GM23248 (cell line): ENCODE measurements at regions not wholly inside any gene's neighbourhood (a gene's known extent, or its start where the extent isn't known, plus 50 kb on each side); places are given as distances from the start of the nearest gene placed in this dataset.
A peak's percentile ranks its signal among the peaks of the same experiment; 100 is the strongest.
"Not testable (repeated sequence)": the region's sequence is repeated elsewhere in the genome, so short reads cannot be mapped to it uniquely, and the experiment has no call there.

Experiments
- DNase-seq: peaks from one replicate; pipeline ENCODE4 v3.0.0-alpha.2; 2015
- H2AFZ ChIP-seq: fragments of 200-600 bp; sonication (generic); 2 replicates; pipeline ENCODE4 v1.6.1; 2016; ENCODE audit warnings: antibody characterized with exemption
- H3F3A ChIP-seq: fragments of 200-600 bp; sonication (generic); 2 replicates; pipeline ENCODE4 v1.6.1; 2016; ENCODE audit warnings: mild to moderate bottlenecking, antibody characterized with exemption, mixed run types; ENCODE audit not compliant: insufficient read depth
- H3K27ac ChIP-seq: fragments of 200-600 bp; sonication (generic); 2 replicates; pipeline ENCODE4 v1.5.1; 2016; ENCODE audit warnings: mild to moderate bottlenecking
- H3K27me3 ChIP-seq: fragments of 200-600 bp; sonication (generic); replicated peaks from 2 replicates; pipeline ENCODE4 v1.6.1; 2016; ENCODE audit warnings: mild to moderate bottlenecking; ENCODE audit not compliant: insufficient read depth
- H3K36me3 ChIP-seq: fragments of 200-600 bp; sonication (generic); 2 replicates; pipeline ENCODE4 v1.6.1; 2016; ENCODE audit warnings: low read depth, mild to moderate bottlenecking
- H3K4me1 ChIP-seq: fragments of 200-600 bp; sonication (generic); 2 replicates; pipeline ENCODE4 v1.6.1; 2016; ENCODE audit warnings: mild to moderate bottlenecking; ENCODE audit not compliant: insufficient read depth
- H3K4me2 ChIP-seq: fragments of 200-600 bp; sonication (generic); one replicate; pipeline ENCODE4 v1.6.1; 2016; ENCODE audit warnings: mild to moderate bottlenecking; ENCODE audit not compliant: unreplicated experiment
- H3K4me3 ChIP-seq: fragments of 200-600 bp; sonication (generic); 2 replicates; pipeline ENCODE4 v1.5.1; 2016; ENCODE audit warnings: mild to moderate bottlenecking
- H3K79me2 ChIP-seq: fragments of 200-600 bp; sonication (generic); 2 replicates; pipeline ENCODE4 v1.6.1; 2016; ENCODE audit warnings: mild to moderate bottlenecking; ENCODE audit not compliant: insufficient read depth
- H3K9ac ChIP-seq: fragments of 200-600 bp; sonication (generic); 2 replicates; pipeline ENCODE4 v1.6.1; 2016; ENCODE audit warnings: mild to moderate bottlenecking
- H3K9me2 ChIP-seq: fragments of 200-600 bp; sonication (generic); 2 replicates; pipeline ENCODE4 v1.6.1; 2016; ENCODE audit warnings: mixed run types, mild to moderate bottlenecking, moderate library complexity; ENCODE audit not compliant: insufficient read depth
- H3K9me3 ChIP-seq: fragments of 200-600 bp; sonication (generic); one replicate; pipeline ENCODE4 v1.6.1; 2017; ENCODE audit warnings: low read depth
- H4K20me1 ChIP-seq: fragments of 200-600 bp; sonication (generic); 2 replicates; pipeline ENCODE4 v1.6.0; 2016; ENCODE audit not compliant: insufficient read depth
- EZH2 ChIP-seq: fragments of 200-600 bp; sonication (generic); IDR thresholded peaks from 2 replicates; pipeline ENCODE4 v1.6.1; 2018; ENCODE audit warnings: antibody characterized with exemption, mild to moderate bottlenecking; ENCODE audit not compliant: insufficient read depth, poor library complexity, severe bottlenecking
- EZH2phosphoT487 ChIP-seq: fragments of 200-600 bp; sonication (generic); IDR thresholded peaks from 2 replicates; pipeline ENCODE4 v1.6.1; 2018; ENCODE audit warnings: antibody characterized with exemption, moderate library complexity, mild to moderate bottlenecking, low read depth; ENCODE audit not compliant: insufficient read depth
- WGBS, 2 experiments: methylation state at CpG; one replicate each; pipeline ENCODE4 v1.1.6; 2015 to 2017; ENCODE audit warnings: low lambda C conversion rate in 2 of 2, low coverage in 1 of 2; ENCODE audit errors: missing lambda C conversion rate in 2 of 2; 5-methylcytosine and 5-hydroxymethylcytosine counted together
- in situ Hi-C: fragments of 300-500 bp; cut with MboI; formaldehyde crosslinking; loops from 2 replicates; pipeline ENCODE4 v1.15.0; 2020

- TF ChIP-seq EZH2 = no peak
- TF ChIP-seq EZH2phosphoT487 = no peak
- no peaks in the 10 kb centered on the region for H3F3A ChIP-seq
- no peaks in the 10 kb centered on the region for H3K9me2 ChIP-seq
- no peak overlapping the region for H3K4me2 ChIP-seq
- 53 to 58% methylated on average over 9 of the region's 9 CpGs for WGBS, 2 experiments
- H3K27me3 ChIP-seq = peaks cover 71% of the 10 kb centered on the region
- H2AFZ ChIP-seq = no peak overlapping the region
- no peak overlapping the region for H3K27ac ChIP-seq
- no peaks in the 10 kb centered on the region for H3K9me3 ChIP-seq
- no peaks in the 10 kb centered on the region for H4K20me1 ChIP-seq
- H3K4me3 ChIP-seq = no peak overlapping the region
- no peaks in the 10 kb centered on the region for H3K4me1 ChIP-seq
- no peak overlapping the region for H3K9ac ChIP-seq
- no peaks in the 10 kb centered on the region for H3K36me3 ChIP-seq
- in situ Hi-C loops = no loop called here
- H3K79me2 ChIP-seq = no peaks in the 10 kb centered on the region
- DNase-seq = peak; percentile 31
Measured at GRCh38 chr3:193962986-193963685, 172.8 kb upstream of the HES1 start.

DNA sequence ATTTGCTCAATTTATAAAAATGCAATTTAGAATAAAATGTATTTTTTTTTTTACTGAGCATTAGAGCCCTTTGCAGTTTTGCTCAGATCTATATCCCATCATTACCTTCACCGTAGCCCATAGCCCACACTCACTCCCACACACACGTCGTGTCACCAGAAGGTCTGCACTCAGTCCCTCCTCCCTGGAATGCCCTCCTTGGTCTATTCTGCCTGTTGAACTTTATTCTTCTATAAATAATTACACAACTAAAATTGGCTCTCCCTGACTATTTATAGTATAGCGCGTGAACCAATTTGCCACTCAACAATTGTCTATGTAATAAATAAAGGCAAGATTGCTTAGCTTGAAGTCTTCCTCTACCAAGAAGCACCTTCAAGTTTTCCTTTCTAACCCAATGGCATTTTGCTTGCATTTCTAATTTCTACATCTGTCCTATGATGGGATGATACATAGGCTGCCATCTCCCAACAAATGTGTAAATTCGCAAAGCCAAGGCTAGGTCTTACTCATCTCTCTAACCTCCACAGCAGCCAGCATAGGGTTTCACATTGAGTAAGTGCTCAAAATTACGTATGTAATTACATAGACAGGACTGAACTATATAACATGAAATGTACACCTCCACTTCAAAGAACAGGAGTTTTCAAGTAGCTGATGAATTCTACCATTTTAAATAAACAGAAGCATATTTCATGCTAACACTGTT is 172.0 kb upstream of the HES1 start:
- Histone ChIP-seq H3K36me3 (no peaks in the 10 kb centered on the region), H3F3A (no peaks in the 10 kb centered on the region), H3K27me3 (peaks cover 64% of the 10 kb centered on the region), H3K9ac (no peak overlapping the region), H3K4me3 (no peak overlapping the region), H3K9me2 (no peaks in the 10 kb centered on the region), H3K4me1 (no peaks in the 10 kb centered on the region), H3K9me3 (no peaks in the 10 kb centered on the region), H2AFZ (no peak overlapping the region), H3K79me2 (no peaks in the 10 kb centered on the region), H4K20me1 (no peaks in the 10 kb centered on the region), H3K4me2 (no peak overlapping the region), H3K27ac (no peak overlapping the region)
- WGBS, 2 experiments = 79 to 82% methylated on average over 7 of the region's 7 CpGs
- in situ Hi-C loops = no loop called here
- no peak for DNase-seq
- TF ChIP-seq EZH2phosphoT487 = no peak
- TF ChIP-seq EZH2 = no peak

DNA sequence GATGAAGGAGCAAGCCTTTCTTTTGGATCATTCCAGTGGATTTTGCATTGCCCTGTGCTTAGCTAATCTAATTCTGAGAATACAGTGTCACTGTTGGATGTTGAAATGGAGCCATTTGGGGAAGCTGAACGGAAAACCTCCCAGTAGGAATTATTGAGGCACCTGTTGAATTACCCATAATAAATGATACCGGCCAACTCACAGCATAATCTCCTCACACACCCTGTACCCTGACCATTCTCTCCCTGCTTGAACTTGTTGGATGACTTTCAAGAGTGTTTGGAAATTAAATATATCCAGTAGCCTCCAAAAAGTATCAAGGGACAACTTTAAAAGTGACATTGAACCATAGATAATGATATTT is 171.4 kb upstream of the HES1 start:
- Histone ChIP-seq H3K27ac (no peak overlapping the region), H3K4me3 (no peak overlapping the region), H3K9ac (no peak overlapping the region), H3K9me3 (no peaks in the 10 kb centered on the region), H3K4me1 (no peaks in the 10 kb centered on the region), H3K79me2 (no peaks in the 10 kb centered on the region), H3K9me2 (no peaks in the 10 kb centered on the region), H4K20me1 (no peaks in the 10 kb centered on the region), H3K36me3 (no peaks in the 10 kb centered on the region), H3F3A (no peaks in the 10 kb centered on the region), H3K27me3 (peaks cover 63% of the 10 kb centered on the region), H2AFZ (no peak overlapping the region), H3K4me2 (no peak overlapping the region)
- 69 to 74% methylated on average over 2 of the region's 2 CpGs for WGBS, 2 experiments
- TF ChIP-seq EZH2 = no peak
- no peak for DNase-seq
- in situ Hi-C loops = no loop called here

DNA sequence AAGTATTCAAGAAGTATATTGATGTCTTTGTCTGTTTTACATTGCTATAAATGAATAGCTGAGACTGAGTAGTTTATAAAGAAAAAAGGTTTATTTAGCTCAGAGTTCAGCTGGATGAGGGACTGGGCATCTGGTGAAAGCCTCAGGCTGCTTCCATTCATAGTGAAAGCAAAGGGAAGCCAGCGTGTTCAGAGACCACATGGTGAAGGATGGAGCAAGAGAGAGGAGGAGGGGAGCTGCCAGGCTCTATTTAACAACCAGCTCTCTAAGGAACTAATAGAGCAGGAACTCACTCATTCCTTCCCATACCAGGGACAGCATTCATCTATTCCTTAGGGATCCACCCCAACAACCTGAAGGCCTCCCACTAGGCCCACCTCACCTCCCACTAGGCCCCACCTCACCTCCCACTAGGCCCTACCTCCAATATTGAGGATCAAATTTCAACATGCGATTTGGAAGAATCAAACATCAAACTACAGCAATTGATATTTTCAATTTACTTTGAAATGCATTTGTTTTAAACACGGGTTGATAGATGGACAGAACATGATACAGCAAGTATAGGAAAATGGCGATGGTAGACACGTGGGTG is 167.5 kb upstream of the HES1 start:
- no peaks in the 10 kb centered on the region for H3K9me2 ChIP-seq
- 82 to 90% methylated on average over 5 of the region's 5 CpGs for WGBS, 2 experiments
- H2AFZ ChIP-seq = no peak overlapping the region
- H3K27ac ChIP-seq = no peak overlapping the region
- TF ChIP-seq EZH2phosphoT487 (no peak), EZH2 (no peak)
- H3K4me2 ChIP-seq = no peak overlapping the region
- no peaks in the 10 kb centered on the region for H3K9me3 ChIP-seq
- in situ Hi-C loops = no loop called here
- no peaks in the 10 kb centered on the region for H3F3A ChIP-seq
- H3K9ac ChIP-seq = no peak overlapping the region
- H3K4me1 ChIP-seq = peaks cover under 1% of the 10 kb centered on the region
- no peak overlapping the region for H3K4me3 ChIP-seq
- DNase-seq = no peak
- H3K36me3 ChIP-seq = no peaks in the 10 kb centered on the region
- no peaks in the 10 kb centered on the region for H4K20me1 ChIP-seq
- H3K27me3 ChIP-seq = peaks cover 37% of the 10 kb centered on the region
- no peaks in the 10 kb centered on the region for H3K79me2 ChIP-seq

DNA sequence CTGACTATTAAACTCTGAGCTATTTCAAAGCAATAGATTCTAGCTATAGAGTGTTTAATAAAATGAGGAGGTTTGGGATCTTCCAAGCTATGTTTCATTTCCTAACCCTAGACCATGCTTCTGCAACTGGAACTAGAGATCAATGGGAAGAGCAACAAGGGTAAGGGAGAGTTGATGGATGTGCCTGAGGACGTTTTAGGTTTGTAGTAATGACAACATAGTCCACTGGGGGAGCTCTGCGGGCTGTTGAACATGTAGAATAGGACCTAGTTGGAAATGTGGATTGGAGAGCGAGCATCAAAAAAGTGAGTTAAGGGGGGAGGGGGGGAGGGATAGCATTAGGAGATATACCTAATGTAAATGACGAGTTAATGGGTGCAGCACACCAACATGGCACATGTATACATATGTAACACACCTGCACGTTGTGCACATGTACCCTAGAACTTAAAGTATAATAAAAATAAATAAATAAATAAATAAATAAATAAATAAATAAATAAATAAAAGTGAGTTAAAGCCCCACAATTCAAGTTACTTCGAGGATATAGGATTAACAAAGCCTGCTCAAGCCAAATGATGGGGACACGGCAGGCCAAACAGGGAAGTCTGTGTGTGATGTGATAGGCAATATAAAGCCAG is 165.7 kb upstream of the HES1 start:
- in situ Hi-C loops, H3K9ac ChIP-seq, H3K4me3 ChIP-seq, H3K4me2 ChIP-seq, H3K9me3 ChIP-seq, H3K9me2 ChIP-seq, H3K27ac ChIP-seq, H3F3A ChIP-seq, H3K79me2 ChIP-seq, H3K36me3 ChIP-seq, H4K20me1 ChIP-seq, H2AFZ ChIP-seq: not testable (repeated sequence)
- WGBS, 2 experiments = 48 to 49% methylated on average over 6 to 7 of the region's 7 CpGs
- Histone ChIP-seq H3K27me3 (peaks cover 39% of the 10 kb centered on the region), H3K4me1 (peaks cover 10% of the 10 kb centered on the region)
- peak; percentile 68 for DNase-seq
